GM12864 (cell line): ENCODE measurements at regions not wholly inside any gene's neighbourhood (a gene's known extent, or its start where the extent isn't known, plus 50 kb on each side); places are given as distances from the start of the nearest gene placed in this dataset.

Experiments
- DNase-seq: peaks from one replicate; pipeline ENCODE4 v3.0.0-alpha.2; 2011; ENCODE audit warnings: low read depth
- H3K4me3 ChIP-seq: 2 replicates; pipeline ENCODE4 v1.5.1; 2011; ENCODE audit warnings: mild to moderate bottlenecking, low read depth, low read length, control low read depth
- TF ChIP-seq, protein P1 (sequence below): IDR thresholded peaks from 2 replicates; pipeline ENCODE4 v1.5.1; 2011; ENCODE audit warnings: low read depth, mild to moderate bottlenecking, moderate library complexity, low read length, control low read depth, inconsistent platforms; ENCODE audit errors: missing control alignments

DNA sequence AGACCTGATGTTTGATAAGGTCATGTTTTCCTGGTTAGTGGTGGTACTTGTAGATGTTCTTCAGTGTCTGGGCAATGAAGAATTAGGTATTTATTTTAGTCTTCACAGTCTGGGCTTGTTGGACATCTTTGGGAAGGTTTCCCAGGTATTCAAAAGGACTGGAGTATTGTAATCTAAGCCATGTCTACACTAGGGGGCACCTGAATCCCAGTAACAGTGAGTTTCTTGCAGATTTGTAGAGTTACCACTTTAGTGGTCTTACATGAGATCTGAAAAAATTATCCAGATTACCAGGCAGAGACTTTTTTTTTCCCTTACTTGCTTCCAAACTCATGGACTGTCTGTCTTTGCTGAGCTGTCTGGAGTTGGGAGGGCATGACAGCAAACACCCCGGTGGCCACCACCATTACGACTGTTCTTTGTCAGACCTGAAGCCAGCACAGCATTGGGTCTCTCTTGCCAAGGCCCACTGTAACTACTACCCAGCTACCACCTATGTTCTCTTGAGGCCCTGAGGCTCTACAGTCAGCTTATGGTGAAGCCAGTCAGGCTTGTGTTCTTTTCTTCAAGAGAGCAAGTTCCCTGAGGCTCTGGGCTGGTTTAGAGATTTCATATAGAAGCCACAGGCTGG, 820.7 kb upstream of the FBXO33 start:
- DNase-seq: no peak
- TF ChIP-seq, protein P1, sequence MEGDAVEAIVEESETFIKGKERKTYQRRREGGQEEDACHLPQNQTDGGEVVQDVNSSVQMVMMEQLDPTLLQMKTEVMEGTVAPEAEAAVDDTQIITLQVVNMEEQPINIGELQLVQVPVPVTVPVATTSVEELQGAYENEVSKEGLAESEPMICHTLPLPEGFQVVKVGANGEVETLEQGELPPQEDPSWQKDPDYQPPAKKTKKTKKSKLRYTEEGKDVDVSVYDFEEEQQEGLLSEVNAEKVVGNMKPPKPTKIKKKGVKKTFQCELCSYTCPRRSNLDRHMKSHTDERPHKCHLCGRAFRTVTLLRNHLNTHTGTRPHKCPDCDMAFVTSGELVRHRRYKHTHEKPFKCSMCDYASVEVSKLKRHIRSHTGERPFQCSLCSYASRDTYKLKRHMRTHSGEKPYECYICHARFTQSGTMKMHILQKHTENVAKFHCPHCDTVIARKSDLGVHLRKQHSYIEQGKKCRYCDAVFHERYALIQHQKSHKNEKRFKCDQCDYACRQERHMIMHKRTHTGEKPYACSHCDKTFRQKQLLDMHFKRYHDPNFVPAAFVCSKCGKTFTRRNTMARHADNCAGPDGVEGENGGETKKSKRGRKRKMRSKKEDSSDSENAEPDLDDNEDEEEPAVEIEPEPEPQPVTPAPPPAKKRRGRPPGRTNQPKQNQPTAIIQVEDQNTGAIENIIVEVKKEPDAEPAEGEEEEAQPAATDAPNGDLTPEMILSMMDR: no peak

DNA sequence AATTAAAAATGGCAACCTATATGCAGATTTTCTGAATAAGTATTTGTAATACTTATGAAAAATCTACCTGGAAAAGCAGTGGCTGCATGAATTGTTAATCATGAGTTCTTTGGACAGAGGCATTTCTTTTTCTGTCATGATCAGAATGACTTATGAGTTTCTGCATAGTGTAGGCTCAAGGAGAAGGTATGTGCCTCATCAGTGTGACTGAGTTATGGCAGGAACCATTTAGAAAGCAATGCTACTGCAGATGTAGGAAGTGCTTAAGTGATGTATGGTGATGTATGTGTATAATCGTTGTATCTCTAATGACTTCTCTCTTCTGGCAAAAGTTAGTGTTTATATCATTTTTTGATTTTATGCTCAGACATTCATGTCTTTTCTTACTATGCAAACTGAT, 816.4 kb upstream of the FBXO33 start:
- no peak for DNase-seq
- TF ChIP-seq, protein P1: no peak
- no peak overlapping the region for H3K4me3 ChIP-seq

More for the DNA sequence above, 820.7 kb upstream of the FBXO33 start:
- no peak overlapping the region for H3K4me3 ChIP-seq

DNA sequence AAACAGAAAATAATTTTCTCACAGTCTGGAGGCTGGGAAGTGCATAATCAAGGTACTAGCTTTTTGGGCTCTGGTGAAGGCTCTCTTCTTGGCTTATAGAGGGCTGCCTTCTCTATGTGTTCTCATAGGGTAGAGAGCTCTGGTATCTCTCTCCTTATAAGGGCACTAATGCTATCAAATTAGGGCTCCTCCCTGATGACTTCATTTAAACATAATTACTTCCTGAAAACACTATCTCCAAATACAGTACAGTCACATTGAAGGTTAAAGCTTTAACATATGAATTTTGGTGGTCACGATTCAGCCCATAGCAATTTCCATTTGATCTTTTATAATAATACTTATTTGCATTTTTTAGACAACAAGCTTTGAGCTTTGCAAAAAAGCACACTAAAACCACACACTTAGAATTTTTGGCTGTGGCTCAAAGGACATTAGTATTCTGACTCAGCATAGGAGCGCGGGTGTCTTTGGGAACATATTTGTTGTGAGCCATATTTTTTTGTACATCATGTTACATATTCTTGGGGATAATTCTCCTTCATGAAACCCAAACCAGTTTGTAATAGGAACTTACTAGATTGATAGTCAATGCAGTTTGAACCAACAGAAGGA, 808.1 kb upstream of the FBXO33 start:
- DNase-seq: no peak
- no peak overlapping the region for H3K4me3 ChIP-seq
- TF ChIP-seq, protein P1: no peak

DNA sequence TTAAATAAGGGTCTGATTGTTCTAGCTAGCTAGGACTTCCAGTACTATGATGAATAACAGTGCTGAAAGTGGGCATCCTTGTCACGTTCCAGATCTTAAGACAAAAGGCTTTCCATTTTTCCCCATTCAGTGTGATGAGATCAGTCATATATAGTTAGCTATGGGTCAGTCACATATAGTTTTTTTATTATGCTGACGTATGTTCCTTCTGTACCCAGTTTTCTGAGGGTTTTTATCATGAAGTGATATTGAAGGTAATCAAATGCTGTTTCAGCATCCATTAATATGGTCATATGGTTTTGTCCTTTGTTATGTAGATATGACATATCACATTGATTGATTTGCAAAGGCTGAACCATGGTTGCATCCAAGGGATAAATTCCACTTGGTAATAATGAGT, 800.1 kb upstream of the FBXO33 start:
- TF ChIP-seq, protein P1: no peak
- no peak for DNase-seq
- H3K4me3 ChIP-seq: no peak overlapping the region

DNA sequence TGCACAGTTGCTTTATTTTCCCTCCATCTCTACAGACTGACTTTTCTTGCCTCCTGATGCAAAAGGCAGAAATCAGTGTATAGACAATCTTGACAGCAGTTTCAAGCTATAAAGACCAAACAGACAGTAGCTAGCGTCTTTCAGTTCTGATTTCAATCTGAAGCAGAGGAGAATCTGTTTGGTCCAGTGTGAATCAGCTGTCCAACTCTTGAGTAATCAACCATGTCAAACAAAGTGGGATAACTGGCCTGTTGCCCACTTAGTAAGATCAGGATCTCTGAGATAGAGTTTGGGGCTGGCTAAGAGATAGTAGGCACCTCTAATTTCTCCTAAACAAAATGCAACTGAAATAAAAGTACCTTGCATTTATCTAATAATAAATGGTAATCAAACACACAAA, 797.4 kb upstream of the FBXO33 start:
- no peak overlapping the region for H3K4me3 ChIP-seq
- TF ChIP-seq, protein P1: no peak
- no peak for DNase-seq

DNA sequence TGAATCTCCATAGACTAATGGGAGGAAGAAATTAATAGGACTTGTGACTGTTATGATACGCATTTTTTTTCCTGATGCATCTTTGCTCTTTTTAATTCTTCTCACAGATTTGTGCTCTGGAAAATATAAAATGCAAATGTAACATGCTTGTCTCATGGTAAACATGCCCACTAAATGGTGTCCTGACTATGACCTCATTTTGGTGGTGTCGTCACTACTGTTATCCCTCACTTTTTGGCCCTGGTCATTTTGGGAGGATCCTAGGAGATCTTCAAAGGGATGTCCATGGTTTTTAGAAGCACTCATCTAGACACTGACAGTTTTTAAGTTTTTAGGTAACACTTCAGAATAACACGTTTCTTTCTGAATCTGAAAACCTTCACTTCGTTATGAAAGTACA, 790.8 kb upstream of the FBXO33 start:
- TF ChIP-seq, protein P1: no peak
- no peak overlapping the region for H3K4me3 ChIP-seq
- no peak for DNase-seq

DNA sequence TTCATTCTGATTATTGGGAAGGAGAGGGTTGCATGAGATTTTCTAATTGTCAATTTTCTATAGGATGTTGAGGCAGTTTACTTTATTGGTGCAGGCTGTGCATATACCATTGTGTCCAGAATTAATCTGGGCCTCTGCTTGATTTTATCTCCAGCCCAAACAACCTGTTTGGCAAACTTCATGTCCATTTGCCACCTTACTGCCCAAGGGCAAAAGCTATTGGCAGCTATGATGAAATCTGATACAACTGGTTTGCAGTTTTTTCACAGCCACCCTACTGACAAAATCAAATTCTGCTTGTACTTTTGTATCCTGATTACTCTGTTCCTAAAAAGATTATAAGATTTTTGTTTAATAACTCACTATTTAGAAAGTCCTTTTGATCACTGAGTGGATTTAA, 789.2 kb upstream of the FBXO33 start:
- no peak for DNase-seq
- TF ChIP-seq, protein P1: no peak
- no peak overlapping the region for H3K4me3 ChIP-seq
